Middle frontal gyrus (tissue), 1 donor: ENCODE measurements at regions not wholly inside any gene's neighbourhood (a gene's known extent, or its start where the extent isn't known, plus 50 kb on each side); places are given as distances from the start of the nearest gene placed in this dataset.

Experiments used
- DNase-seq: peaks from one replicate; pipeline ENCODE4 v3.0.0-alpha.2; 2015; ENCODE audit warnings: low spot score; ENCODE audit errors: extremely low spot score

DNA sequence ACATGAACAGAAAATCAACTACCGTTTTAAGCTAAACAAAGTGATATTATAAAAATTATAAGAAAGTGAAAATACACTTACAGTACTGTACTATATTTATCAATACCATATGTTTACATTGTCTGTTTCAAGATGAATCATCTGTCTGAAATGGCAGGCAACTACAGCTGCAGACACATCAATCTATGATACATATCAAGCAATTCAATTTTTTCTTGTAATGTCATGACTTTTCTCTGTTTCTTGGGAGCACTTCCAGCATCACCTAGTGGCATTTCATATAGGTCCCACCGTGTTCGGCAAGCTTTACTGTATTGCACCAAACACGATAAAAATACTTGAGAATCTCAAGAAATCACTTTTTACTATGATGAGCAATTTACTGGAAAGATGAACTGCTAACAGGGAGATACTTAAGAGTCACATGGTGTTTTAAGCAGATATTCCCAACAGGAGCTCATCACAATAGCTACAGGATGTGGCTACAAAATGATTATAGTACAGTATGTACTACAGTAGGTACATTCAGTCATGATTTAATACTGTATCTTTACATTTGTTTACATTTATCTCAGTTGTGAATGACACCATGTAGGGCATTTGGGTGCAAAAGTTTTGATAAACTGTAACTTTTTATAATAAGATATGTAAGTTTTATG, 207.4 kb downstream of the ADAM29 start:
- DNase-seq, result no peak

DNA sequence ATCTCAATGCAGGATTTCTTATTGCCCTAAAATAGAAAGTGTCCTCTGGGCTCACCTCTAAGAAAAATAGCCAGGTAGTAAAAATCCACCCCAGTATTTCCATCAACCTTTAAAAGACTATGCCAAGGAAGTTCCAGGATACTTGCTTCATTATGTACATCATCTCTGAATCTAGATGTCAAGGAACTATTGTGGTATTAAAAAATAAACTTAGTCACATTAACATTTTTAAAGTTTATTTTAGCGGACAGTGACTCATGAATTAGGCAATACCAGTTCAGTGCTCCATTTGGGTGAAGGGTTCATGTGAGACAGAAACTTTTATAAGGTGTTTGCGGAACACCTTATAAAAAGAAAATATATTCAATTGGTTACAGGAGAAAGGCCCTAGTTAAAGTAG, 209.2 kb downstream of the ADAM29 start:
- DNase-seq, result no peak

DNA sequence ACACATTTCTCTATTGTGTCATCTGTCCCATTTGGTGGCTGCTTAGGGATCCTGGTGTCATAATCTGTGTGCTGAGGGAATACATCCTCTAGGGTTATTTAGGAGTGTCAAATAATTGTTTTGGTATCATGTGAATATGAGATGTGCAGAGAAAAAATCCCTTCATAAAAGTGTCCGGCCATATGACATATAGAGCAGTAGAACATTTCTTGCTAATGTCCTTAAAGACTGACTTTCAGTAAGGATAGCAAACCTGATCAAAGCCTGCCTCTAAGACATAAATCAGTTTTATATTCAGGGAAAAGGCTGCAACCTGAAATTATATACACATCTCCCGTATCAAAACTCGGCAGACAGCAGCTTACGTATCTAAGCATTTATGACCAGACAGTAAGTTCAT, 211.6 kb downstream of the ADAM29 start:
- DNase-seq, result no peak

DNA sequence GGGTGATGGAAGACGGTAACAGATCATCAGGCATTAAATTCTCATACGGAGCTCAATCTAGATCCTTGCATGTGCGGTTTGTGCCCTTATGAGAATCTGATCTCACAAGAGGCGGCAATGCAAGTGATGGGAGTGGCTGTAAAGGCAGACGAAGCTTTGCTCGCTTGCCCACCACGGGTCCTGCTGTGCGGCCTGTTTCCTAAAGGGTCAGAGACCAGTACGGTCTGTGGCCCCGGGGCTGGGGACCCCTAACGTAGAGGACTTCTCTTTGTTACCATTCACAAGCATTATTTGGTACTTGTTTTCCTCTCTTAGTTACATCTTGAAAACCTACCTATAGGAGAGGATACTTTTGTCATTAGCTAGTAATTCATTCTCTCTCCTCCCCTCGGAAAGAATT, 221.0 kb downstream of the ADAM29 start:
- no peak for DNase-seq

DNA sequence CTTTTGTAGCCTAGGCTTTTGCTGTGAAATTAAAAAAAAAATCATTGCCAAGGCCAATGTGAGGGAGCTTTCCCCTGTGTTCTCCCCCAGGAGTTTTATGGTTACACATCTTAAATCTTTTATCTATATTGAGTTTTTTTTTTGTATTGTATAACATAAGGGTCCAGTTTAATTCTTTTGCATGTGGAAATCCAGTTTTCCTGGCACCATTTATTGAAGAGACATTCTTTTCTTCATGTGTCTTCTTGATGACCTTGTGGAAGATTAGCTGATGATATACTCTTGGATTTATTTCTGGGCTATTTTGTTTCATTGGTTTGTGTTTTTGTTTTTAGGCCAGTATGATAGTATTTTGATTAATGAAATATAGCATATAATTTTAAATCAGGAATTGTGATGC, 225.0 kb downstream of the ADAM29 start:
- DNase-seq, result no peak

DNA sequence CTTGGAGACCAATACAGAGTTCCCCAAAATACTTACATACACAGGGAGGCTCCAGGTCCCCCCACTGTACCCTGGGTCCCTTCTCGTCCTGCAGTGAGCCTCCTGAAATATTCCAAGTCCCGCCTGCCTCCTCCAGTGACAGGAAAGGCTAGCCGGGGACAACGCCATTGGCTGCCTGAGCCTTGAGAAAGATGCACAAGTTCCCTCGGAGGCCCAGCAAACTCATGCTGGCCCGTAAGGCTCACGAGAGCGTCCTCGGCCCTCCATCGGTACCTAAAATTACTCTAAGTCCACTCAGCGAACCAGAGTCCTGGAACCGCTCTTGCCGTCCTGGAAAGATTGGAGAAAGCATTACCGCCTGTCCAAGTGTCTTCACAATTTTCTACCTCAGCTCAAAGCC, 228.6 kb downstream of the ADAM29 start:
- no peak for DNase-seq

DNA sequence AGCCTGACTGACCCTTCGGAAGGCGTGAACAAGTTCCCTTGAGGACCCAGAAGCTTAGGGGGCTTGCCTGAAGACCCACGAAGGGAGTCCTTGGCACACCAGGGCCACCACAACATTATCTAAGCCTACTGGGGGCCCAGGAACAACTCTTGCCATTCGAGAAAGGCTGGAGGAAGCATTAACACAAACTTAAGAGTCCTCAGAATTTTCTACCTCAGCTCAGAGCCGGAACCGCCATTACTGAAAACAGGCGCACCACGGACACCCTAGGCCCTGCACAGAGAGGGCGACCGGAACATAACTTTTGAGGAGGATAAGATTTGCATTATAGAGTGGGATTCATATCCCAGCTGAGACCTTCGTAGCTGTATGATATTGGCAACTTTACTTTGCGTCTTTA, 229.1 kb downstream of the ADAM29 start:
- no peak for DNase-seq

DNA sequence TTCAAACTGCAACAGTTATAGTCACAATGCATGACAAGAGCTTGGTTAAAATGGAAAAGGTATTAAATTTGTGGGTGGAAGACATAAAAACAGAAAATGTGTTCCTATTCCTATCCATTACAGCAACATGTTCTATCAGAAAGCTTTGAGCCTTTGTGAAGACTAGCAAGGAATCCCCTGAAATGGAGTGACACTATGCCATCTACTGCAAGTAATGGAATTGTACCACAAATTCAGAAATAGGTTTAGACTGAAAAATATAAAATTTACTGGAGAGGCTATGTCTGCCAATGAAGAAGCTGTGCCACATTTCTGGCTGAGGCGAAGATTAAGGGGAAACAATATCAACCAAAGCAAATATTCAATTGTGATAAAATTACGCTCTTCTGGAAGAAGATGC, 247.9 kb downstream of the ADAM29 start:
- DNase-seq, result no peak

DNA sequence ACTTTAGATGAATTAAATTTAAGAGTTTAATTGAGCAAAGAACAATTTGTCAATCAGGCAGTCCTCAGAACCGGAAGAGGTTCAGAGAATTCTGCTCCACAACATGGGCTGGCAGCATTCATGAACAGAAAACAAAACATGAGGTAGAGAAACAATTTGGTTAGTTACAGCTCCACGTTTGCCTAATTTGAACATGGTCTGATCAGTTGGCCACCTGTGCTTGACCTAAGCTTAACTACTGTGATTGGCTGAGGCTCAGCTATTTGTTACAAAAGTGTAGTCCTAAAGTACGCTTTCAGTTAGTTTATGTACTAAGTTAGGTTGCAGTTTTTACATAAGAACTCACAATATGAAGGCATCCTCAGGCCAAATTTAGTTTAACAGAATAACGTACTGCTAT, 258.6 kb downstream of the ADAM29 start:
- DNase-seq, result no peak

DNA sequence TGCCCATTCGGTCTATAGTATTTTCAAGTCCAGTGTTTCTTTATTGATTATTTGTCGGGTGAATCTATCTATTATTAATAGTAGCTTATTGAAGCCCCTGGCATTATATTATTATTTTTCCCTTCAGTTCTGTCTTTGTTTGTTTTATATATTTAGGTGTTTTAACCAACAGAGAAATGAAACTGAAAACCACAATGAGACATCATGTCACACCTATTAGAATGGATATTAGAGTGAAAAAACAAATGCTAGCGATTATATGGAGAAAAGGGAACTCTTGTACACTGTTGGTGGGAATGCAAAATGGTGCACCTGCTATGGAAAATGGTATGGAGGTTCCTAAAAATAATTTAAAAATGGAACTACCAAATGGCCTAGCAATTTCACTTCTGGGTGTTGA, 272.5 kb downstream of the ADAM29 start:
- no peak for DNase-seq

DNA sequence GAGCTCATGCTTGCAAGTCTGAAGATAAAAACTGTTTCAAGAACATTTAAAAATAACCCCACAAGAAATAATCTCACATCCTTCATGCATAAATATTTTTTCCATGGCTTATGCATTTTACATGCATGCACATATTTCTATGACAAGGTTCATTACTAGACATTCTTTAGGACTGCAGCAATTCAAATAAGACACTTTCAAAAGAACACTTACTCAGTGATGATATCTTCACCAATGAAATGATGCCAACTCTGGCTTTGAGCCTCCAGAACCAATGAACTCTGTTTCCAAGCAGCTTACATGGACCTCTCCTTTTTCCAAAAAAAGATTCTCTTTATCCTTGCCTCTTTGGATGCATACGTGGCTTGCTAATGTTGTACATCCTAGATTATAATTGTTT, 279.9 kb downstream of the ADAM29 start:
- no peak for DNase-seq

DNA sequence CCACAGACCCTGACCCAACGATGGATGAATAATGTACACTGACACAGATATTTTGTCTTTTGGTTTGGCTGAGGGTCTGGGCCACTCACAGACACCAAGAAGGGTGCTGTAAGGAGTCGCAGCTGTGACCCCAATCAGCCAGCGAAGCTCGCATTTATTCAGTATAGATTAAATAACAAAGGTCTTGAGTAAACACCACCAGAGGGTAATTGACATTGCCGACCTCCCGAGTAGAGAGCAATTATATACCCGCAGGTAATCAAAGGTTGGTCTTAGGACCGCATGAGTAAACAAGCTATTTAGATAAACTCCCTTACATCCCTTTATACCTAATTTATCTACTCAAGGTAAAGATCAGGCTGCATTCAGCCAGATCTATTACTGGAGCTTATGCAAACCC, 297.1 kb downstream of the ADAM29 start:
- no peak for DNase-seq

DNA sequence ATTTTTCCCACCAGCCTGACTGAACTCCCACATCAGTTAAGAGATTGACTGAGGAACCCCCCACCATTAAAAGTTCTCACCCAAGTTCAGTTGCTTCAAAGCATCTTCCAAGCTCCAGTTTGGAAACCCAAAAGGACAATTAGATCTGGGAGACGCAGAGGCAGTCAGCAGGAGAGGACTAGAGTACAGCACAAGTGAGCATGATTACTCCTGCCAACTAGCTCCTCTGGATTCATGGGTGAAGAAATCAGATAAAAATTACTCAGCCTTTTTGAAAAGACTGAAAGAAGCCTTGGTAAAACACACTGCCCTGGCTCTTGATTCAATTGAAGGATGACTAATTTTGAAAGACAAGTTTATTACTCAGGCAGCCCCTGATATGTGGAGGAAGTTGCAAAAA, 297.5 kb downstream of the ADAM29 start:
- DNase-seq, result no peak

DNA sequence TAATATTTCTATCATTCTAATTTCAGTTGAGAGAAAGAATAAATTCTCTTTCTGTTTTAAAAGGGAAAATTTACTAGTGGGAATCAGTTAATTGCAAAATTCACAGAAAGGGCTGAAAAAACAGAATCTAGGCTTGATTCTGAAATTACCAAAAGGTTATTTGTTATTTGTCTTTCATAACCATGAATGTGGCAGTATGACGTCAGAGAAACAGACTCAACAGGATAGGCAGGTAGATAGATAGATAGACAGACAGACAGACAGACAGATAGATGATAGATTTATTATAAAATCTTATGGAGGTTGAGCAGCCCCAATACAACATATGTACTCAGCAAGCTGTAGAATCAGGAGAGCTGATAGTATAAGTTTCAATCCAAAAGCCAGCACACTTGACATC, 311.0 kb downstream of the ADAM29 start:
- no peak for DNase-seq

DNA sequence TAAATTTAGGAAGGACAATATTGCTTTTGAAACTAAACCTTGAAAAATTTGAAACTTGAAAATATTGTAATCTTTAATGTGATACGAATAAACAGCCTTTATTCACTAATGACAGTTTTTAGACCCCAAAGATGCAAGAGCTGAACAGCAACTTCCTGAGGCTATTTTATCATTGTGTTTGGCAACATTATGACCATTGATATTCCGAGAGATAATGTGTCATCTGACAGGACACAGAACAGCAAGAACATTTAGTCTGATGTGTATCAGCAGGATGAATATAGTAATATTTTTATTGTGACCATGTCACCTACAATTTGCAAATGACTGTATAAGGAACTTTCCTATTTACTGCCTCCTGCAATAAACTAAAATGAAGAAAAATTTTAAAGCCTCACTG, 316.0 kb downstream of the ADAM29 start:
- no peak for DNase-seq

DNA sequence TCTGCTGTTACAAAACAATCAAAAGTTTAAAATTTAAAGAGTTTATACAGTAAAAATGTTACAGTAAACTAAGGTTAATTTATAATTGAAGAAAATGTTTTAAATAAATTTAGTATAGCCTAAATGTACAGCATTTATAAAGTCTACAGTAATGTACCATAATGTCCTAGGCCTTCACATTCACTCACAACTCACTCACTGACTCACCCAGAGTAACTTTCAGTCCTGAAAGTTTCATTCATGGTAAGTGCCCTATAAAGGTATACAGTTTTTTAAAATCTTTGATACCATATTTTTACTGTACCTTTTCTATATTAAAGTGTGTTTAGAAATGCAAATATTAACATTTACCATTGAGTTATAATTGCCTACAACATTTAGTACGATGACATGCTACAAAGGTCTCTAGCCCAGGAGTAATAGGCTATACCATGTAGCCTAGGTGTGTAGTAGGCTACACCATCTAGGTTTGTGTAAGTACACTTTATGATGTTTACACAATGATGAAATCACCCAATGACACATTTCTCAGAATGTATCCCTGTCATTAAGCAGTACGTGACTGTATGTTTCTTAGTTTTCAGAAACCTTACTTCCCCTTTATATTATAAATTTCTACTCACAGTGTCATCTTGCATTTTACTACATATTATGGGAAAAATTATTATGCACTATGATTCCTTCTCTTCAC, 320.8 kb downstream of the ADAM29 start:
- DNase-seq, result no peak

DNA sequence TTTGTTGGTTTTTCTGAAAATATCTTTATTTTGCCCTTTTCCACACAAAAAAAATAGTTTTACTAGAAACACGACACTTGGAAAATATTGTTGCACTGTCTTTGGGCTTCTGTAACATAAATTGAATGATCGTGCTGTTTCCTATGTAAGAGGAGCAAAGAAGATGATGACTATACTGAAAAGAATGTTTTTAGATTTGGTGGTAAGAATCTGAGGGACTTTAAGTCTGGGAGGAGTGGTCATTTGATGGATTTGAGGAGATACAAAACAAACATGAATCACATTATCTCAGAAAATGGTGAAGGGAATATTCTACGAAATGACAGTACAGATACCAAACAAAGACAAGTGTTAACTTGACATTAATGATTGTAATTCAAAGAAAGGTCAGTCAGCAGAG, 328.8 kb downstream of the ADAM29 start:
- DNase-seq, result no peak

DNA sequence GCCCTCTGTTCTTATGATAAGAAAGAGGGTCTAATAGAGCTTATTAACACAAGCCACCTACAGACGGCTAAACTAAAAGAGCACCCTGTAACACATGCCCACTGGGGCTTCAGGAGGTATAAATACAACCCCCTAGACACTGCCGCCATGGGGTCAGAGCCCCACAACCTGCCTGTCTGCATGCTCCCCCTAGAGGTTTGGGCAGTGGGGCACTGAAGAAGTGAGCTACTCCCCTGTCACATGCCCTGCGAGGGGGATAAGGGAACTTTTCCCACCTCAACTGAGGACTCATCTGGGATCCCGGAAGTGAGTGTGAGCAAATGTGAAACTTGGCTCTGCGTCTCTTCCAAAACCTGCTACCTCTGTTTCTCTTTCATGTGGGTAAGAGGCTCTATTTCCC, 334.5 kb downstream of the ADAM29 start:
- no peak for DNase-seq

DNA sequence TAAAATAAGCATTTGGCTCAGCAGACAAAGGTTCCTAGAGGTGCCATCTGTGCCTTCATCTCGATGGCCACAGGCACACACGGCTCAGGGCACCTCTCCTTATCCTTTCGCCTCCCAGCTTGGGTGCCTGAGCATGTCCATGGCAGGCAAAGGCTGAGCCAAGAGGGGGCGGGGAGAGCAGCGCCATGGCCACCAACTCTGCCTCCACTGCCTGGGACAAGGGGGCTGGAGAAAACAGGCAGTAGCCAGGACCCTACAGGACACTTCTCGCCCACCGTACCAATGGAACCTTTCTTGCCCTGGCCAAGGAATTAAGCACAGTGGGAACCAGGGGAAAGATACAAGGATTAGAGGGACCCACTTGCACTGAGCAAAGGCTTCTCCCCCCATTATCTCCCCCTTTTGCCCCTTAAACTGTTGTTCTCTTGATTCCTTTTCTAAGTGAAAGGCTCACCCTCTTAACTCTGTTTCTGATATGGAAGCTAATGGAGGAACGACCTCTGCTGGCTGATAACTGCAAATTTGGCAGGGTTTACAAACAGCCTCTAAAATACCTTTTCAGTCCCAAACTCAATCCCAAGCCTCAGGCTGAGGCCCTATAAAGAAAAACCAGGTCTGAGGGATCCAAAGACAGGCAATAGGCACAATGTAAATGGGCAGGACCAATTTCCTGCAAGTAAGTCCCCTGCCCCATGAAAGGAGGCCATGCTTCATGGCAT, 335.2 kb downstream of the ADAM29 start:
- no peak for DNase-seq

DNA sequence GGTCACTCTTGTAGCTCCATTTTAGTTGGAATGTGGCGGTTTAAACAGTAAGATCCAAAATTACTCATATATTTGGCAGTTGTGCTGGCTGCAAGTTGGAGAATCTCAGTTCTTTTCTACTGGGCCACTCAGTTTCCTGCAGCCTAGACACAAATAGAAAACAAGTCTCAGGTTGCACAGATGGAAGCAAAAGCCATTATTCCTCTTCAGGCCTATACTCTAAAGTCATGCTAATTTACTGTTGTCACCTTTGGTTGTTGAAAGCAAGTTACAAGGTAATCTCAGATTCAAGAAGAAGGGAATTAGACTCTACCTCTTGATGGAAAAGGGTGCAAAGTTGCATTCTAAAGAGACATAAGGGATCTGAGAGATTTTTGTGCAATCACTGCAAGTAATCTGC, 345.4 kb downstream of the ADAM29 start:
- no peak for DNase-seq

DNA sequence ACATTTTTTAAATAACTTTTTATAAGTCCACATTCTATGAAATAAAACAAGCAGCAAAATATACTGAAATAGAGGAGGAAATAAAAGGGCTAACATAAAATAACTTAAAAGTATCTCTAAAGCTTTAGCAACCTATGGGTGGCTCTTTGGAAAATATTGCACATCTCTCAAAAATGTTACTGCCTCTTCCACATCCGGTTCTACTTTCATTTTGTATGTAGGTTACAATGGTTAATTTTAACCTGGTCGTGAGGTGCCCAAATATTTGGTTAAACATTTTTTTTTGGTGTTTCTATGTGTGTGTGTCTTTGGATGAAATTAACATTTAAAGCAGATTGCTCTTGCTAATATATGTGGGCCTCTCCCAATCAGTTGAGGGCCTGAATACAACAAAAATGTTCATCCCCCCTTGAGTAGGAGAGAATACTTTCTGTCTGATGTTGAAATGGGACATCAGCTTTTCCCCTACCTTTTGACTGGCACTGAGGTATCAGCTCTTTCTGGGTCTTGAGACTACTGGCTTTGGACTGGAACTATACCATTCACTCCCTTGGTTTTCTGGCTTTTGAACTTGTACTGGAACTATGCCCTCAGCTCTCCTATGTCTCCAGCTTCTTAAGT, 353.0 kb downstream of the ADAM29 start:
- DNase-seq, result no peak

DNA sequence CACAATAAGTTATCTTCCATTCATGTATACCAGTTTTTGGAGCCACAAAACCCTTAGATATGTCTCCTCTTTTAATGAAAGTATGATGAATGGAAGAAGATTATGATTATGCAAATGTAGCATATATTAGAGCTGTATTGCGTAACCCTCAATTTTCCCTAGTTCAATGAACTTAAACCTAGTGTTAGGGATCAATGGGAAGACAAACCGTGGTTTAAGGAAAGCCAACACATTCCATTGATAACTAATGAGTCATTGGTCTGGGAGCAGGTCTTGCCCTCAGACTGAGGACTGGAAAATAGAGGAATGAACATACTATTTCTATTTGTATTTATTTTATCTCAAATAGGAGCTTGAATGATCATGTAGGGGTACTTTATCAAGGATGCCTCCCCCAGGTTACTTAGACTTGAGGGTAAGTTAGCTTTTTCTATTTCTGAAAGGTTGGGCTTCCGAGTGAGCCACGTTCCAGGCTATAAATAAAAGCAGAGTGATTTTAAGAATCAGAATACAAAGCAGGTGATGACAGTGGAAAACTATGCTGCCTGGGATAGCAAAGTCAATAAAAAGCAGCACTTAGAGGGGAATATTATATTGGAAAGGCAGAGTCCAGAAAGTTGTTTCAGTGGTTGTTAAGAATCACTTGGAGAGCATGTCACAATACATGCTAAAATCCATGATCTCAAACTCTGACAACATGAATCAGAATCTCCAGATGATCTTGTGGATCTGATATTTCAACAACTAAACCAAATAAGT, 356.0 kb downstream of the ADAM29 start:
- DNase-seq, result no peak
